Heart left ventricle (tissue), 16 donors: ENCODE measurements at regions not wholly inside any gene's neighbourhood (a gene's known extent, or its start where the extent isn't known, plus 50 kb on each side); places are given as distances from the start of the nearest gene placed in this dataset.

Source experiments
- ATAC-seq, 4 donors: fragments of 200-7000 bp; cut with Tn5 transposase; one replicate each; pipeline ENCODE4 v1.9.1; 2020 to 2022; ENCODE audit warnings: moderate library complexity in 4 of 4, mild to moderate bottlenecking in 3 of 4, moderate number of reproducible peaks in 1 of 4
- DNase-seq, 5 donors: peaks; one replicate each; pipeline ENCODE4 v3.0.0-alpha.2; 2020
- H3K27ac ChIP-seq, 12 donors: fragments of 200-600 bp; sonication (generic) in 4 of 12; one replicate each; pipeline versions ENCODE4 v1.5.0 to v1.8.0; 2016 to 2022; ENCODE audit warnings: mild to moderate bottlenecking in 2 of 12
- H3K27me3 ChIP-seq, 9 donors: fragments of 200-600 bp; sonication (generic) in 2 of 9; one replicate each; pipeline versions ENCODE4 v1.5.1 to v1.8.0; 2016 to 2022; ENCODE audit warnings: mild to moderate bottlenecking in 3 of 9
- H3K36me3 ChIP-seq, 9 donors: fragments of 200-600 bp; sonication (generic) in 2 of 9; one replicate each; pipeline versions ENCODE4 v1.5.0 to v1.8.0; 2018 to 2022; ENCODE audit warnings: mild to moderate bottlenecking in 2 of 9
- H3K4me1 ChIP-seq, 12 donors: fragments of 200-600 bp; sonication (generic) in 4 of 12; one replicate each; pipeline versions ENCODE4 v1.5.0 to v1.8.0; 2016 to 2022; ENCODE audit warnings: mild to moderate bottlenecking in 3 of 12
- H3K4me3 ChIP-seq, 12 donors: fragments of 200-600 bp; sonication (generic) in 4 of 12; one replicate each; pipeline versions ENCODE4 v1.5.0 to v1.8.0; 2017 to 2022; ENCODE audit warnings: mild to moderate bottlenecking in 9 of 12, moderate library complexity in 4 of 12
- H3K9me3 ChIP-seq, 12 donors: fragments of 200-600 bp; sonication (generic) in 4 of 12; one replicate each; pipeline versions ENCODE4 v1.5.0 to v1.8.0; 2016 to 2022; ENCODE audit warnings: mild to moderate bottlenecking in 1 of 12
- CTCF ChIP-seq, 12 donors: fragments of 200-600 bp; sonication (generic) in 4 of 12; IDR thresholded peaks; one replicate each; pipeline versions ENCODE4 v1.5.0 to v1.8.0; 2018 to 2022; ENCODE audit warnings: antibody characterized with exemption in 12 of 12, mild to moderate bottlenecking in 5 of 12
- POLR2A ChIP-seq, 2 donors: fragments of 450-650 bp; IDR thresholded peaks; one replicate each; pipeline ENCODE4 v1.6.1; 2017; ENCODE audit warnings: antibody characterized with exemption in 2 of 2, mild to moderate bottlenecking in 2 of 2, moderate library complexity in 2 of 2
- WGBS, 4 donors: extraction: QIAGEN DNeasy Blood & Tissue Kit in 2 of 4; methylation state at CpG; one replicate each; pipeline versions ENCODE4 v1.1.5 to v1.1.7; 2013 to 2018; 5-methylcytosine and 5-hydroxymethylcytosine counted together
- intact Hi-C, 10 donors: fragments of 100-400 bp; cut with DNase I; formaldehyde crosslinking; loops; one replicate each; pipeline versions ENCODE4 v1.11.1 to v1.14.2; 2022
- donor health status: ischemic (EF 13 %, LVEDD 7.1; RV severe dilation, severe dysfunction).
- donor health status: healthy with polysubstance abuse.
- donor health status: DM: no; HTN: yes; CAD: no.
- donor health status: DM: no; HTN: no; CAD: no.
- donor health status: ischemic (EF 25% LVEDD 6.9; RV normal size, moderate dysfunction).
- donor health status: ischemic (EF 25% LVEDD 5.7; RV mildly dilated, moderate dysfunction).
- donor health status: healthy.
- donor health status: DM: yes; HTN: yes; CAD: no.
- donor health status: ischemic (EF 35%, LVEDD 5.7; RV mildly dilated, moderate dysfunction).
- donor health status: nonischemic (EF 11% LVEDD 7.7; RV severe dilation, severe dysfunction).
- donor health status: DM: yes; HTN: yes; CAD: no.
- donor health status: PGD.
- donor health status: ischemic (EF 29% LVEDD 5.4; RV normal size, mild dysfunction).
- donor health status: nonischemic (EF 23%, LVEDD 6.1; RV moderate dilation, normal function).

- intact Hi-C loops: no loop called here
- DNase-seq: no peak
- H3K9me3 ChIP-seq: no peaks in the 10 kb centered on the region
- TF ChIP-seq CTCF (IDR thresholded peaks at IDR 0.05) (no peak), POLR2A (IDR thresholded peaks at IDR 0.05) (no peak)
- H3K4me1 ChIP-seq: no peaks in the 10 kb centered on the region
- no peaks in the 10 kb centered on the region for H3K27me3 ChIP-seq
- no peak overlapping the region for H3K4me3 ChIP-seq
- no peak for ATAC-seq
- 77 to 86% (median 84%) methylated on average over 5 of the region's 5 CpGs for WGBS, 4 donors
- no peaks in the 10 kb centered on the region for H3K36me3 ChIP-seq
- no peak overlapping the region for H3K27ac ChIP-seq
Observed at GRCh38 chr9:99326112-99326916, 104.2 kb downstream of the SEC61B start.

GRCh38 chr9:99326917-99327189, 104.8 kb downstream of the SEC61B start:
- DNase-seq: no peak
- Histone ChIP-seq H3K9me3 (no peaks in the 10 kb centered on the region), H3K27ac (no peak overlapping the region), H3K4me3 (no peak overlapping the region), H3K27me3 (no peaks in the 10 kb centered on the region), H3K36me3 (no peaks in the 10 kb centered on the region), H3K4me1 (no peaks in the 10 kb centered on the region)
- intact Hi-C loops: no loop called here
- WGBS, 4 donors: 92 to 97% (median 95%) methylated on average over 3 of the region's 3 CpGs
- ATAC-seq: no peak
- TF ChIP-seq CTCF (IDR thresholded peaks at IDR 0.05) (no peak), POLR2A (IDR thresholded peaks at IDR 0.05) (no peak)

- DNase-seq: no peak
- H3K4me3 ChIP-seq: no peak overlapping the region
- intact Hi-C loops: no loop called here
- H3K27ac ChIP-seq: no peak overlapping the region
- no peaks in the 10 kb centered on the region for H3K4me1 ChIP-seq
- no peaks in the 10 kb centered on the region for H3K9me3 ChIP-seq
- TF ChIP-seq CTCF (IDR thresholded peaks at IDR 0.05) (no peak), POLR2A (IDR thresholded peaks at IDR 0.05) (no peak)
- H3K36me3 ChIP-seq: no peaks in the 10 kb centered on the region
- 63 to 96% (median 84%) methylated on average over 3 of the region's 3 CpGs for WGBS, 4 donors
- no peak for ATAC-seq
- no peaks in the 10 kb centered on the region for H3K27me3 ChIP-seq
Observed at GRCh38 chr9:99327667-99328066, 105.6 kb downstream of the SEC61B start.

- WGBS, 4 donors: 71 to 79% (median 75%) methylated on average over 4 of the region's 4 CpGs
- ATAC-seq: no peak
- Histone ChIP-seq H3K9me3 (no peaks in the 10 kb centered on the region), H3K4me3 (no peak overlapping the region), H3K27ac (no peak overlapping the region), H3K27me3 (no peaks in the 10 kb centered on the region), H3K4me1 (peaks cover 0 to 12% (median 0%) of the 10 kb centered on the region in 12 donors), H3K36me3 (no peaks in the 10 kb centered on the region)
- intact Hi-C loops: loop anchor here in 1 of 10 donors (10.0 kb wide), 1 partner anchor 240 kb away; no protein-coding TSS in a partner anchor
- no peak for TF ChIP-seq CTCF (IDR thresholded peaks at IDR 0.05)
- TF ChIP-seq POLR2A (IDR thresholded peaks at IDR 0.05): no peak
- DNase-seq: no peak
Observed at GRCh38 chr9:99335280-99335679, 113.2 kb downstream of the SEC61B start.
